Ascending aorta (tissue), 2 donors: ENCODE measurements at regions not wholly inside any gene's neighbourhood (a gene's known extent, or its start where the extent isn't known, plus 50 kb on each side); places are given as distances from the start of the nearest gene placed in this dataset.

Source experiments
- DNase-seq, 2 donors: peaks; one replicate each; pipeline ENCODE4 v3.0.0-alpha.2; 2019; ENCODE audit warnings: low spot score in 2 of 2
- H3K27ac ChIP-seq, 2 donors: fragments of 200-600 bp; sonication (generic); one replicate each; pipeline ENCODE4 v1.5.1; 2016 to 2017; ENCODE audit warnings: mild to moderate bottlenecking in 1 of 2
- H3K27me3 ChIP-seq: fragments of 200-600 bp; sonication (generic); one replicate; pipeline ENCODE4 v1.5.1; 2017
- H3K36me3 ChIP-seq, 2 donors: fragments of 200-600 bp; sonication (generic); one replicate each; pipeline ENCODE4 v1.5.1; 2016
- H3K4me1 ChIP-seq, 2 donors: fragments of 200-600 bp; sonication (generic); one replicate each; pipeline ENCODE4 v1.5.1; 2016 to 2017; ENCODE audit warnings: mild to moderate bottlenecking in 1 of 2
- H3K4me3 ChIP-seq, 2 donors: fragments of 200-600 bp; sonication (generic); one replicate each; pipeline ENCODE4 v1.5.1; 2016 to 2017; ENCODE audit warnings: mild to moderate bottlenecking in 1 of 2
- H3K9me3 ChIP-seq, 2 donors: fragments of 200-600 bp; sonication (generic); one replicate each; pipeline ENCODE4 v1.5.1; 2016
- CTCF ChIP-seq, 3 experiments: fragments of 200-600 bp in 2 of 3; fragments of 450-650 bp in 1 of 3; sonication (generic) in 2 of 3; IDR thresholded peaks; one replicate each; pipeline ENCODE4 v1.5.1; 2016 to 2019; ENCODE audit warnings: antibody characterized with exemption in 3 of 3, mild to moderate bottlenecking in 1 of 3, moderate library complexity in 1 of 3
- intact Hi-C: fragments of 100-400 bp; cut with DNase I; formaldehyde crosslinking; loops from one replicate; pipeline ENCODE4 v1.15.1; 2023

GRCh38 chr20:56195946-56196345 lies 52.6 kb upstream of the MC3R start:
- H3K4me1 ChIP-seq, result no peaks in the 10 kb centered on the region
- no peak for DNase-seq
- intact Hi-C loops, result no loop called here
- no peaks in the 10 kb centered on the region for H3K36me3 ChIP-seq
- peaks cover 4 to 5% of the 10 kb centered on the region in 2 donors for H3K9me3 ChIP-seq
- H3K27me3 ChIP-seq, result no peaks in the 10 kb centered on the region
- H3K27ac ChIP-seq, result no peak overlapping the region
- TF ChIP-seq CTCF (IDR thresholded peaks at IDR 0.05), result no peak
- no peak overlapping the region for H3K4me3 ChIP-seq
